GM18868 (cell line): ENCODE measurements at regions not wholly inside any gene's neighbourhood (a gene's known extent, or its start where the extent isn't known, plus 50 kb on each side); places are given as distances from the start of the nearest gene placed in this dataset.

Experiments used
- ATAC-seq: cut with Tn5 transposase; IDR thresholded peaks from one replicate; pipeline ENCODE4 v1.9.1; 2021; ENCODE audit warnings: mild to moderate bottlenecking, moderate library complexity; ENCODE audit not compliant: unreplicated experiment

DNA sequence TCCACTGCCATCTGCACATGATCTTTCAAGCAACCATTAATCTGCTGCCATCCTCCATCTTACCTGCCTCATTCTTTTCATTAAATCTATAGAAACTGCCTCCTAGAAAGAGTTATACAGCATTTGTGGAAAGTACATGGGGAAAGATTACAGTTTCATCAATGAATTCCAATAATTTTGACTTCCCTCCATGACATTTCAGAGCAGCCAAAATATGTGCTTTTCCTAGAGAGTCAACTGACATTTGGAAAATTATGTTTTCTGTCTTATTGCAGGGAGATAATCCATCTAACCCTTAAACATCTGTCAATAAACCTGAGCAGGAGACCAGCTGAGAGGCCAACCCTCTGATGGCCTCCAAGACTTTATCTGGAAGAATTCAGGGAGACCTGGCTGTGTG is 147.0 kb upstream of the CDH5 start:
- ATAC-seq: no peak

DNA sequence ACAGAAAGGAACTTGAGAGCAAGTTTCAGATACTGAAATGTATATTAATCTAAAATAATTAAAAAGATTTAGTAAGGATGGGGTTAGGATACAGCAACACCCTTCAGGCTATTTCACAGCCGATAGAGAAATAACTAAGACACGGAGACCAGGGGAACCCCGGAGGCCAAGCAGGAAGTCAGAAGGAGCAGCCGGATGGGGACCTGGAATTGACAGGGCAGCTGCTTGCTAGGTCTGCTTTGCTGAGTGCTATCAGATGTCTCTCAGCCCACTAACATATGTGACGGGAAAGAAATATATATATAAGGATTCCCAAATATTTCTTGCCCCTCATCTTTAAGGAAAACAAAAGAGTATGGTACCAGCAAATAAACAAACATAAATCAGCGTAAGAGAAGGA is 154.1 kb upstream of the CDH5 start:
- no peak for ATAC-seq

- ATAC-seq: no peak
Observed at GRCh38 chr16:66211651-66212050, 154.8 kb upstream of the CDH5 start.

- no peak for ATAC-seq
Observed at GRCh38 chr16:66207883-66208265, 158.6 kb upstream of the CDH5 start.

DNA sequence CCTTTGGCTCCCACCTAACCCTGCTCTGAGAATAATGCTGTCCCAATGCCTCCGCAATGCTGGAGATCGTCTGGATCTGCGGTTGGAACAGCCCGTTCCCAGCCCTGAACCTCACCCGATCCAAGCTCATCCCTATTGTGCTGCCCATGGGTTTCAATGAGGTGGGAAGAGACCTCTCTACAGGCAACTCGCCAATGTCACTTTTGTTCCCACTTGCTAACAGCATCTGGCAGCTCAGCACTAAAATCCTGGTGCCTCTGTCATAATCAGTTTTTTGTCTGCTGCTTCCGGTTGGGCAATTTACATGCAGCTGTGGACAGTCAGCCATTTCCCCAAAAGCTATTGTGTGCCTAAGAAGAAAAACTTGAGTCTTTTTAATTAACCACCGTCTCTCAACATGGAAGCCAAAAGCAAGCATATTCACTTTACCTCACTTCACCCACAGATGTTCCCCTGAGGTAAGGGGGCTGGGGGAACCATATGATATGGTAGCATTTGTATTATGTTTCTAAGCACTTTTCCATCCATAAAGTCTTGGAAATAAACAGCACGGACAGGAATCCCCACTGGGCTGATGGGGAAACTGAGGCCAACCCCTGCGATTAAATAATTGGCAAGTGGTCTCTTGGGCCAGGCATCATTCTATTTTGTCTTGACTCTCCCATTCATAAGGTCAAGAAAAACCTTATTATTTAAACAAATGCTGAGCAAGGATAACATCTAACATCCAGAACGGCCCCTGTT is 159.2 kb upstream of the CDH5 start:
- no peak for ATAC-seq

DNA sequence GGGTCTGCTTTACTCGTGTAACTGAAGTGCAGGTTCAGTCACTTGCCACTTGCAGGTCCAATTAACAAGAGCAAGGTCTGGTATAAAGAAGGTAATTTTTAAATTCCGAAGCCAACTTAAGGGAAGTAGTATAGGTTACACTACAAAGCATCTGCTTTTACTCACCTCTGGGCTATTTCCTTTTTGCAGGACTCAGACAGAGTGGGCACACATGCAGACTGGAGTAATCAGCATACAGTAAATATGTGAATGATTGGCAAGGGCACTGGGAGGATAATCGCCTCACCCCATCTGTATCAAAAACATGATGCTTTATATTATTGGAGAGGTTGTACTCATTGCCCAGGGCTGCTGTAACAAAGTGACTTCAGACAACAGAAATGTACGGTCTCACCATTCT is 160.1 kb upstream of the CDH5 start:
- ATAC-seq: no peak

DNA sequence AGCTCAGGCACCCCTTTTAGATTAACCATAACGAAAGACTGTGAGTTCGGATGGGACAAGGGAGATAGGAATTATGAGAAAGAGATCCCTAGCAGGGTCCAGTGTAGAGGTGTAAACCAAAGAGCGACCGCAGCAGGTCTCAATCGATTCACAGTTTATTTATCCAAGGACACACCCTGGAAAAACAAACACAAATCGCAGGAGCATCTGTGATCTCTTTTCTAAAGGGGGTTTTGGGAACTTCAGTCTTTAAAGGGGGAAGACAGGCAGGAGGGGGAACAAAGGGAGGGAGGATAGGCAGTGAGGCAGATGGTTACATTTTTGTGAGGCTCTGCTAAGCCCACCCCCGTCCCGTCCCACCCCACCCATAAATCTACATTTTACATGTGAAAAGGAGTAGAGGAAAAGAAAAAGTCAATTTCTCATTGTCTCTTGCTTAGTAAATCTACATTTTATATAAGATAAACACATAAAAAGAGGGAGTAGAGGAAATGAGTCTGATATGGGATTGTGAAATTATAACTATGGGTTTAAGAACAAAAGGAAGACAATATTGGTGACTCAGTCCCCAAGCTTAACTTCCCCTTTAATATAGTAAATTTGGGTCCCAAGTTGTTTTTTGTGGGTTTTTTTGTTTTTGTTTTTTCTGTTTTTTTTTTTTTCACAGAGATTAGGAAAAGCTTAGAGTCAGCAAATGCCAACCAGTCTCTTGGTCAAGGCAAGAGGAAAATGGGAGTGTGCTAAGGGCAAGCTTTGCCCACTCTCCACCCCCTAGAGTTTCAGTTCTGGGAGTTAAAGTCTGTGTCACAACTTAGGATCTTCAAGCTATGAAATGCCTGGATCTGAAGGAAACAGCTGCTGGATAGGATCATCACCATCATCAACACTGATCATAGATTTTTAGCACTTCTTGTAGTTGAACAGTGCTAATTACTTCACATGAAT is 160.9 kb upstream of the CDH5 start:
- no peak for ATAC-seq

DNA sequence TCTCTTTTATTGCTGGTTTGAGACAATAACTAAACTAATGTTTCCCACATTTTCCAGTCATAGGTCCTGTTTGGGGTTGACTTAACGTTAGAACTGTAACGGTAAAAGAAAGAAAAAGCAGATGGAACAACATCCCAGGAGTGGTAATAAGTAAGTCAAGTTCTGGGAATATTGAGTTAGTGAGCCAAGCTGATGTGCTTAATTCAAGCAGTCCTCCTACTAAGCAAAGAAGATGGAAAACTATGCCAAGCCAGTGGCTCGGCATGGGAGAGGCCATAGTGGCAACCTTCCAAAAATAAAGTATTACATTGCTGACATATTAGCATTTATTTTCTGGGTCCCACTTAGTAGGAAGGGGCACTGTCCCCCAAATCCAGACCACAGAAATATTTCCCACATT is 161.7 kb upstream of the CDH5 start:
- ATAC-seq: no peak

DNA sequence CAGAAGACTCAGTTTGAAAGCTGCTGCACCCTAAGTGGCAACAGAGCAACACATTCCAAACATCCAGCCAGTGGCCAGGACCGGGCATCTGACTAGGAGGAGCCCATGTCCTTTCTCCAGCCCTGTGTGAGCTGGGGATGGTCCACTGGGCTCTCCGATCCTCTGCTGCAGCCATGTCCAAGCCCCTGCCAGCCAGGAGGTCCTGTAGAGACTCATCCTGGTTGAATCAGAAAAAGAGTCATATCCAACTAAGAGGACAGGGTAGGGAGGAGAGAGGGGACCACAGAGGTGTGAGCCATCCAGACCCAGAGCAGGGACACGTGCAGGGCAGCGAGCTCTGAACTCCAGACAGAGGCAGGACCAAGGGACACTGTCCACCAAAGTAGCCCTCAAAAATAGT is 163.0 kb upstream of the CDH5 start:
- no peak for ATAC-seq

GRCh38 chr16:66199189-66199588 is 167.3 kb upstream of the CDH5 start:
- ATAC-seq: no peak

GRCh38 chr16:66198641-66199040 is 167.8 kb upstream of the CDH5 start:
- ATAC-seq: no peak

GRCh38 chr16:66197668-66198278 is 168.7 kb upstream of the CDH5 start:
- no peak for ATAC-seq

DNA sequence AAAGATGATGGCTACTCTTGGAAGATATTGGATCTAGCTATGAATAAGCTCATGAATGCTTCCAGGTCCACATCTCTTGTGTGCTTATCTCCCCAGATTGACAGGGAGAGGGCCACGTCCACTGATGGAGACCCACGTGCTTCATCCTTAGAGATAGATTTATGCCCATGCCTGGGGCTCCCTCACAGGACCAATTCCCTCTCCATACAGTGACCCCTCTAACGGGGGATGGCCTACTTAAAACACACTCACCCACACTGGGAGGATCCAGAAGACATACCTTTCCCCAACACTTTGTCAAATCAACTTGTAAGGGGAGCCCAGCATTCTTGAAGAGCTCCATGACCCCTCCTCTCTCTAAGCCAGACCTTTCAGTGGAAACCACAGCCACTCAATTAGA is 169.7 kb upstream of the CDH5 start:
- ATAC-seq: no peak

DNA sequence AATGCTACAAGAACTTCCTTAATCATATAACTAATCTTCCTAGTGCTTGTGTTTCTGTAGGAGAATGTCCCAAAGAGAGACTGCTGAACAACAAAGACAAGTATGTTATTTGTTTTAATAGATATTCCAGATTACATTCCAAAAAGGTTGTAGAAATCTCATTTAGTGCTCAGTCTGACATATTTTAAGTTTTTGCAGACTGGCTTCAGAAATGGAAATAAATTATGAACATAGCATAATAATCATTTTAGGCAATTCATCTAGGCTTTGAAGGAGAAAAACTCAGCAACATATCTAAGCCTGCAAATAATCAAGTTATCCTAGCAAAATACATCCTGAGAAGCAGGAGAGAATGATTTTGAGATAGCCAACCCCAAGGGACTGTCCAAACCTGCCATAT is 171.6 kb upstream of the CDH5 start:
- ATAC-seq: no peak

GRCh38 chr16:66193543-66194229 is 172.8 kb upstream of the CDH5 start:
- no peak for ATAC-seq

GRCh38 chr16:66190411-66190810 is 176.1 kb upstream of the CDH5 start:
- no peak for ATAC-seq

- ATAC-seq: no peak
Observed at GRCh38 chr16:66189951-66190350, 176.5 kb upstream of the CDH5 start.

DNA sequence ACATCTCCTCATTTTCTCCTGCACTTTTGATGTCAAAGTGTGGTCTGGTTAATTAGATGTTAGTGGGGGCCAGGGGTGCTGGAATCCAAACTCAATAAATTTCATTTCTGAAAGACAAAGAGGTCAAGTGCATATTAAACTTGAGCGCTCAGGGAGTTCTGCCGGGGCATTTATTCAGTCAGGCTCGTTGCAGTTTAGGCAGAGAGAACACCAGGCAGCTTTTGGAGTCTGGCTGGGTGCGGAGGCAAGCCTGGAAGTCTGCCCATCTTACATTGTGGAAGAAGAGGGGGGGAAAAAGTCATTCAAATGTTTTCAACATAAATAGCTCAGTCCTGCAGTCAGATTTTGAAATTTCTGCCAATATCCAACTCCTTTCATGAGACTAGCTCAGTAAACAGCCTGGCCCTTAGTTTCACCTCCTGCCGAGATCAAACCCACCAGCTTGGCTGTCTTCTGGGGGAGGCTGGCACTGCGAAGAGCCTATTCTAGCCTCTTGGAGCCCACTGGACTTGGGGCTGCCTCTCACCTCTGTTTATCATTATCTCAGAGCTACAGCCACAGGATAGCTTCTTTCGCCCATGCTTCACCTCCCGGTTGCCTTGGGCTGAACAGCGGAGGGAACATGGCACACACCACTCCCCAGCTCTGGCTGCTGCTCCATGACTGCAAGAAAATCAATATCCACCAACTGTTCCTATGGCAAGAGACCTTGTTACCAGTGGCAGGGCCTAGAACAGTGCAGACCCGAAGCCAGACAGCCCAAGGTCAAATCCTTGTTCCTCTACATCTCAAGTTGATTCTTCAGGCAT is 177.4 kb upstream of the CDH5 start:
- ATAC-seq: no peak

DNA sequence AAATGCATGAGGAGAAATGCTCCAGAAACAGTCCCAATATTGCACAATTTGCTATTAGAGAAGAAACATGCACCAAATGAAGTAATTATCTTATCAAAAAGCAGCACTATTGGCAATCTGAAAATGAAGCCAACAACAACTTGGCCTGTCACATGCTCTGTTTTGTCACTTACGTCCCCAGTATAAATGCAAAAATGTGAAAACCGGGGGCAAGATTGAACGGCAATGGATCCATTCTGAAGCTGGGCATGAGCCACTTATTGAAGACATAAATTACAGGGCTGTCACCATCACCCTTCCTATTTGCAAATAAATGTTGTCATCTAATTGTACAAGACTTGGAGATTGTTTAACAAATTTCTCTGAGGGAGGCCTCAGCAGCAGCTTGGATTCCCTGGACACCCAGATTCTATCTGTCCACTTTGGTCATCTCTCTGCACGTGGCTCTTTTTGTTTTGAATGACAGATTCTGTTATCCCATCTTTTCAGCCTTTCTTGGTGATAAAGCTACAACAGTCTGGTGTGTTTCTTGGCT is 180.2 kb upstream of the CDH5 start:
- no peak for ATAC-seq

DNA sequence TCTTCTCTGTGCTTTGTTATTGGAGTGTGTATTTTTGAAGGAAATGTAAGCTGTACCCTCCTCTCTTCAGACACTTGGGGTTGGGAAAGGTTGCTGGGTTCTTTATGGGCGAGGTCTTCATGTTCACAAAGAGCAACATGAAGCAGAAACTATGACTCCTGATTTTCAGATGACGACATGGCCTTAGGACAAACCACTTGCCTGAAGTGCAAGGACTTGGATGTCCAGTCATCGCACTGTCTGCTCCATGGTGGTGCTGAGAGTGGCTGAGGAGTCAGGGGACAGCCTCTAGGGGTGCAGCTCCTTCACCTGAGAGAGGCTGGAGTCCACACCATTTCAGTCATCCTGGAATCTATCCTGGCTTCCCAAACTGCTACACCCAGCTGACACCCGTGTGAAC is 183.9 kb upstream of the CDH5 start:
- ATAC-seq: no peak
